NCI-H1417 (cell line): ENCODE measurements at regions not wholly inside any gene's neighbourhood (a gene's known extent, or its start where the extent isn't known, plus 50 kb on each side); places are given as distances from the start of the nearest gene placed in this dataset.
"Not testable (repeated sequence)": the region's sequence is repeated elsewhere in the genome, so short reads cannot be mapped to it uniquely, and the experiment has no call there.

Experiments
- DNase-seq, 3 experiments: peaks; one replicate each; lab custom pipeline; 2025; lab: John Stamatoyannopoulos, UW

DNA sequence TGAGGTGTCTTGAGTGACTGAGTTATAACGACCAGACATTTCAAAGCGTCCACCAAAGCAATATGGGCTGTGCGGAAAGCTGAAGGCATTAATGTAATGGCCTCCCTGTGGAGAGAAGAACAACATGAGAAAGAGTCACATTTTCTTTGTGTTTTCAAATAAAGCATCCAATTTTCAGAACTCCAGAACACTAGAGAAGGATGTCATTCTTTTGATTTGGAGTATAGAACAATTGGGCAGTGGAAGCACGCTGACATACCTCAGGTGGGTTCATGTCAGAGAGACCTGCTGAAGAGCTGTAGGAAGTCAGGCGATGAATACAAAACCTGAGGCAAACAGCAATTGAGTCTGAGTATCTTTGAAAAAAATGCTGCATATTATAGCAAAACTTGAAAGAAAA, 556.5 kb downstream of the GABRG2 start:
- DNase-seq = peak in 1 of 3 experiments; percentile 1

DNA sequence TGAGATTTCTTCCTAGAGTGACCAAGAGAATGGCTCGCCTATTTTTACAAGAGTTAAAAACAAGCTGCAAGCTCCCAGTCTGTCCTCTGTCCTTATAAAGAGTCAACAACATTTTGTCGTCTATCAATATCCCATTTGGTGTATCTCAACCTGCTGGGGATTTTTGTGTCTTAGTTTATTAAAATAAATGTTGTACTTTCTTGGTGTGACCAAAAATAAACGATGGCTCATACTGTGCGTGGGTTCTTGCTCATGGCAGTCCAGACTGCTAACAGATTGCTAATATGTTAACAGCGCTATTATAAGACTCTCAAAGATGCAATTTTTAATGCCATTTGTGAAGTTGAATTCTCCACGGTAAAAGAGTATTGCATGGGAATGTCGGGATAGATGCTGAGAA, 569.9 kb downstream of the GABRG2 start:
- no peak for DNase-seq

DNA sequence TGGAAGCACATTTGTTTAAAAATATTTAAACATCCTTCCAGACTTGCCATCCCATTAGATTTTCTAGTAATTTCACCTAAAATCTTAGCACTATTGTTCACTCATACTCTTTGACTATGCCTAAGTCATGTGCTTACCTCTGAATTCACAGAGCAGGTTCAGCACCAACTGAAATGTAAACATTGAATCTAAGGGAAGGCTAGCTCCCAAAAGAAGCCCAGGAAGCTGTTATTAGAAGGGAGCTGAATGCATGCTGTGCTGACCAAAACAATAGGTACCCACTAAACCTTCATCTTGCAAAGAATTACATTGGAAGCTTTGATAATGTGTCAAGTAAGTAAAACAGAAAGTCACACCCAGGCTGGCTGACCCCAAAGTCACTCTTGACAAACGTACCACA, 571.3 kb downstream of the GABRG2 start:
- DNase-seq = peak in 2 of 3 experiments; percentile 4 to 44

DNA sequence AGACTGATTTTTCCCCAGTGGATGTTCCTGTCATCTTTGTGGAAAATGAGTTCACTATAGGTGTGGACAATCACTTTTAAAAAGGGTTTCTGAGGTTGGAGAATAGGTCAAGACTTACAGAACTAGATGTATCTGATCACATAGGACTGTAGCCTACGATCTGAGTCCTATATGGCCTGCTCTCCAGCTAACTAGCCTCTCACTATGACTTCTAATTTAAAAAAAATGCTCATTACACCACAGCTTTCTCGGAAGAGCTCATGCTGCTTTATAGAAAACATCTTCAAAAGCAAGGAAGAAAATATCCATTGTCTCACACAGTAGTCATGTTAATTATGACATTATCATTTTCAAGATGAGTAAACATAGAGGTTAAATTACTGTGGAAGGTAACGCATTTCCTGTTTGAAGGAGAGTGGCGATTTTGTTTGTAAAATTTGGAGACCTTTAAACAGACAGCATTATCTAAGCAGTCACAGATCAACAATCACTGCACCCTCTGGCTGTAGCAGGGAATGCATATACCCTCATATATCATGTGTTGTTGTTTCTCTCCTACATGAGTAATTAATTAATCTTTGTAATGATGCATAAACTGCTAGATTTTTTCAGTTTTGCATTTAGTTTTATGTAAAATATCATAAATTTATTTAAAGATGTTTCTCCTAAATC, 573.7 kb downstream of the GABRG2 start:
- DNase-seq = peak in 1 of 3 experiments; percentile 59

DNA sequence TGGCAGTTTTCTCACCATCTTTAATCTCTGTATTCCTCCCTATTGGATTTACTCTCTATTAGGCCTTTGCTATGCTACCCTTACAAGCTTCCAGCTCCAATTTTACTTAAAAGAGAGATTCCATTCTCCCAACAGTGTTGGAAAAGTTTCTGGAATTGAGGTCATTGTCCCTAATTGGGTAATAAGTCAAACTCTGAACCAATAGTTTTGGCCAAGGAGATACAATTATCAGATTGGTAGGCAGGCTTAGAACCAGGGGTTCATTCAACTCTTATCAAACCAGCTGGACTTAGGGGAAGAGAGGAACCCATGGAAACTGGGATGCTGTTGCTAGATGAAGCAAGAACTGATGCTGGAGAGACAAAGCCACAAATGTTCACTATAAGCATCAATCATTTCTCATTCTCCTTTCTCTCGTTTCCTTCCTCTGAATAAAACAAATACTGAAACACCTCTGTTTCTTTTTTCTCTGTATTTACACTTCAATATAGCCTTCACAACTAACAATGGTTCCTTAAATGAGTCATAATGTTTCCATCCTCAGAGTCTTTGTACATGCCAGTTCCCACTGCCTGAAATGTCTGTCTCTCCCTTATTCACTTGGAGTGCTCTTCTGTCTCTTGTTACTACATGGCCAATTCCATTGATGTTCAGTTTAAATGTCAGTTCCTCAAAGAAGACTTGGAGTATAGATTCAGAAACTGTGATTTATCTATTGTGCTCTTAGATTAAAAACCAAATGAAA, 587.3 kb downstream of the GABRG2 start:
- DNase-seq = peak in 1 of 3 experiments; percentile 54

DNA sequence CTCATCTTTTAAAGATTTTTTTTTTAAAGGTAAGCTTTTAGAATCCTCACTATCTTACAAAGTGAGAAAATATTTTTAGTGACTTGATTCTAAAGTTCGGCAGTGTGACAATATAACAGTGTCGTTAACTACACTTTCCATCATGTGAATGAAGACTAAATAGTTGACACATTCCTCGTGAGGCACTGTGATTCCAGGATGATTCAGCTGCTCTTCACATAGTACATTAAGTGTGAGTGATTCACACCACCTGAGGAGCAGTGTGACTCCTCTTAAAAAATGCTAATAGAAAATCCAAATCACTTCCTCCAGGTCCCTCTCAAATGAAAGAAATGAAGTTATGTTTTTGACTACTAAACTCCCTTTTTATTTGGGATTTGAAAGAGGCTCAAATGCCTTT, 589.5 kb downstream of the GABRG2 start:
- no peak for DNase-seq

DNA sequence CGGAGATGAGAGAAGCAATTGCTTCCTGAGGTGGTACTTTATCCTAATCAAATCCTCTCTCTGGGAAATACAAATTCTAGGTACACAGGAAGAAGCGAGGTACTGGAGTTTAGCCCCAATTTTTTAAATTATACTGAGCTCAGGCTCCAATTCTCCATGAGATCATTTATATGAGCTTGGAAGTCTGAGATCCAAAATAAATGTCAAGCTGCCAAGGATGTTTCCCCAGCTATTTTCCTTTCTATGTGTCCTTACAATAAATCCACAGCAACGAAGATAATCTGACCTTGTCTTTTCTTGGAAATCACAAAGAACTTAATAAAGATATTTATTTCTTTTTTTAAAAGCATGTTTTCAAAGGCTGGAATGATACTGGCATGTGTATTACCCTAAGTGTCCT, 597.3 kb downstream of the GABRG2 start:
- no peak for DNase-seq

DNA sequence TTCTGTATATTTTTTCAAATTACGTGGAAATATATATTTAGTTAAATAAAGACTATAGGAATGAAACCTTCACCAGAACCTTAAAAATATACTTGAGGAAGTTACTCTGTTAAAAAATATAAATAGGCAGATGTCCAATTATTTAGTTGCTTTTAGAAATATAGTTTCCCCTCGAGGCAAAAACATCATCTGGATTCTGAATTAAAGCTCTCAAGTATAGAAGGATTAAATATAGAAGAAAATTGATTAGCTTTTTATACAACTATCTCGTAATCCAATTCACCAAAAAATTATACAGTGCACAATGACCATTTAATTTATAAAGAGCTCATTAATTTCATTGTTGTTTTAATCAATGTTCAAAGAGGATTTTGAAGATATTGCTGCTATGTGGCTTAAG, 601.4 kb downstream of the GABRG2 start:
- DNase-seq = no peak

DNA sequence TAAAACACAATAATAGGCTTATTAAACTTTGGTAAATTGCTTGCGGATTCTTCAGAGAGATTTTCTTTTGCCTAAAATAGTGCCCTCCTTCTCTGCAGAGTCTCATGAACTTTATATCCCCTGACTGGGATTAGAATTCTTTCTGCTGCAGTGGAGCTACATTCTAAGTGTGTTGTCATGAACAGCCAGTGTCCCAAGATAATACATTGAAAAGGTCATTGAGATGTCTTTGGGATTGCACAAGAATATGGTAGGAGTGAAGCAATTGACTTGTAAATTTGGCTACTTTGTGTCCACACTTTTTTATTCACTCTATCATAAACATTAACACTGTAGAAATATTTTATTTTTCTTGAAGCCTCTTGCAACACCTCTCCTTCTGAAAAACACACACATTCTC, 604.5 kb downstream of the GABRG2 start:
- DNase-seq = no peak

DNA sequence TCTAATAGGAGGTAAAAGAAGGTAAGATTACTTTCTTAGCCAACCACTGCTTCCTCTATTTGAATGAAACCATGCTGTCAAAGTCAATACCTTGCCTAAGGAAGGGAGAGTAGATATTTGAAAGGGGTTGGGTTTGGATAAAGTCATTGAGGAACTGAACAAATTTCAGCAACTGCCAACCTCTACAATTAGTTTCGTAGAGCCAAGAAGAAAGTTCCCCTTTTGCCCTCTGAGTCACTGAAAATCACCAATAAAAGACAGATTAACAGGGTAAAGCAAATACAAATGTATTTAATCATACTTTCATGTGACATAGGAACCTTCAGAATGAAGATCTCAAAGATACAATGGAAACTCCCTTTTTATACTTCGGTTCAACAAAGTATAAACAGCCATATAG, 615.7 kb downstream of the GABRG2 start:
- no peak for DNase-seq

DNA sequence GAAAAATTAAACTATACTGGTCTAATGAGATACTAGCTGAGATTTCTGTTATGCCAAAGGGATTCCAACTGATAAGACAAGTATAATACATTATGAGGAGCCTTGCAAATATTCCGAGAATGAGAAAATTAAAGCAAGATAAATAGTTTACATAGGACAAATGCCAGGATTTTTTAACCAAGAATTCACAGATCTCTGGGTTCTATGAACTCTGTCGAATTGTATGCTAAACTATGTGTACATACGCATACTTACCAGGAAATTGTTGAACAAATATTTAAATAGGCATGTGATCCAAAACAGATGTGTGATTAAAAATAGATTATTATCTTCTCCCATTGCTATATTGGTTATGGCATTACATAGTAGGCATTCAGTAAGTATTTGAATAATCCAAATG, 616.6 kb downstream of the GABRG2 start:
- DNase-seq = peak in 1 of 3 experiments; percentile 16

DNA sequence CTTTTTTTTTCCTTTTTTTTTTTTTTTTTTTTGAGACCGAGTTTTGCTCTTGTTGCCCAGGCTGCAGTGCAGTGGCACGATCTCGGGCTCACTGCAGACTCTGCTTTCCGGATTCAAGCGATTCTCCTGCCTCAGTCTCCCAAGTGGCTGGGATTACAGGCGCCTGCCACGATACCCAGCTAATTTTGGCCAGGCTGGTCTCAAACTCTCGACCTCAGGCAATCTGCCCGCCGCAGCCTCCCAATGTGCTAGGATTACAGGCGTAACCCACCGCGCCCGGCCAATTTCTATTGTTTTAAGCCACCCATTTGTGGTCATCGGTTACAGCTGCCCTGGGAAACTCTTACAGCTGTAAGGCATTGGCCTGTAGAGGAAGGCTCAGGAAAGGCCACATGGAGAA, 617.7 kb downstream of the GABRG2 start:
- no peak for DNase-seq

DNA sequence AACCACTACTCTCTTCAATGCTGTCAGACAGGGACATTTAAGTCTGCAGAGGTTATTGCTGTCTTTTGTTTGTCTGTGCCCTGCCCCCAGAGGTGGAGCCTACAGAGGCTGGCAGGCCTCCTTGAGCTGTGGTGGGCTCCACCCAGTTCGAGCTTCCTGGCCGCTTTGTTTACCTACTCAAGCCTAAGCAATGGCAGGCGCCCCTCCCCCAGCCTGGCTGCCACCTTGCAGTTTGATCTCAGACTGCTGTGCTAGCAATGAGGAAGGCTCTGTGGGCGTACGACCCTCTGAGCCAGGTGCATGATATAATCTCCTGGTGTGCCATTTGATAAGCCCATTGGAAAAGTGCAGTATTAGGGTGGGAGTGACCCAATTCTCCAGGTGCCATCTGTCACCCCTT, 628.7 kb downstream of the GABRG2 start:
- not testable (repeated sequence) for DNase-seq

DNA sequence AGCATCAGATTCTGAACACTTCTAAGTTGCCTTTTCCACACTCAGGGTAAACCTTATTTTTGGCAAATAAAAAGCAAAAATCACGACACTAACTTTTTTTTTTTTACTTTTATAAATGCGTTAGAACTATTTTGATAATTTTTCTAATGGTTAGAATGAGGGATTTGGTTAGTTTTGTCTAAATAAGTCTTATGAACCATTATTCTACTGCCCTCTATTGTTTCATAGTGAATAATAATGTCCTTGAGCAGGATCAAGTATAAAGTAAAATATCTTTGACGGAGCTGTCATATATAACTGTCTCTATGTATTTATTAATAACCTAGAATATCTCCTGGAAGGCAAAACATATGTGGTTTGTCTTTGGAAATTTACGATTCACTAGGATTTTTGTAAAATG, 631.8 kb downstream of the GABRG2 start:
- no peak for DNase-seq

DNA sequence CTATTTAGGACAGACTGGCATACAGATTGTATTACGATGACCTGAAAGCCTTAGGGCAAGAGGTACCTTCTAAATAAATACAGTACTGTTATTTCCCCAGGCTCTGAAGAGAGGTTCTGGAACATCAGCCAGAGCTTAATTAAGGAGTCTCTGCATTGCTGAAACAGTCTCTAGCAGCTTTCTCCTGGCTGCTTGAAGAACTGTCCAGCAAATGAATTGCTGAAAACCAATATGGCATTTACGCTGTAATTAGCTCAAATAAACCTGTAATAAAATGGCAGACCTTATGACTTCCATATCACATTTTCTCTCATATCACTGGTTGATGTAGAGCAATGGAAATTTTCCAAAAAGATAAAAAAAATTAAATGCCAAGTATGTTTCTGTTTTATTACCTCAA, 636.3 kb downstream of the GABRG2 start:
- no peak for DNase-seq

DNA sequence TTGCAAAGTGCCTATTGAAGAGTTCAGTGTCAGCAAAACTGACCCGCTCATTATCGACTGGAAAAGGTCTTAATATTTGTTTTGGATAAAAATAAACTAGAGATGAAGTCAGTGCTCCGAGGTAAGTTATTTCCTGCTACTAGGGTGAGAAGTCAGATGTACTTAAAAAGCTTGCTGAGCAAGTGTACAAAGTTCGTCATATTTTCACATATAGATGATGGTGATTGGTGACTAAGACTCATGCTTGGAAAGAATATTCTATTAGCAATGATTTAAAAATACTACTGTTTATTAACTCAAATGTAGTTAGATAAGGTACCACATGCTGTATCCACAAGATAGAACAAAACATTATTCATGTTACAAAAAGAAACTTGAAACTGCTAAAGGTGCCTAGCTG, 643.7 kb downstream of the GABRG2 start:
- DNase-seq = no peak

DNA sequence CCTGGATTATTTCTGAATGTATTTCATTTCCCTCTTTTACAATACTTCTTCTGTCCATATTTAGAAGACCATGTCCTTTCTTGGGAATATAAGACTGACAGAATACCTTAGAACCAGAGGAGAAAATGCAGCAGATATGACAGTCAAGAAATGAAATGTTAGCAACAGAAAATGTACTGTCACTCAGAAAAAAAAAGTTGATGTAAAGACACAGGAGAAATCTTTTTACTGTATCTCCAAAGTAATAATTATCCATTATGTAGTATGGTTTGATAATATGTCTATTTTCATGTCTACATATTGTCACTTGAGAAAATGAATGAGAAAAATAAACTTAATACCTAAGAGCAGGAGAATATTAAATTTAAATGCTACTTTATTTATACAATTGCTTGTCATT, 652.1 kb downstream of the GABRG2 start:
- DNase-seq = no peak

DNA sequence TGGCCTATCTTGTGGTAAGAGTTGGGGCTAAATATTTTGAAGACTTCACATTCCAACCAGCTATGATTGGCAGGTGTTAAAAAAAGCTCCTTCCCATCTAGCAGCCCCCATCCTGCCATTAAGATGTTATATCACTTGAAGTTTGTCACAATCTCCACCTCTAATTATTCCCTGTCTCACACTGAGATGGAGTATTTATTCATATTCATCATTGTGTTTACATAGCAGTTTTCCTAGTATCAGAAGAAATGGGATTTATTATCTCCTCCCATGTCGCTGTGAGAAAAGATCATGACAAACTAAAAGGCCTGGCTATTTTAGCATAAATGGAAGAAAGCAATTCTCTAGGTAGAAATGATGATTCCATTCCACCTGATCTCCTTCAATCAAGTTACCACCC, 653.6 kb downstream of the GABRG2 start:
- peak in 1 of 3 experiments; percentile 9 for DNase-seq

DNA sequence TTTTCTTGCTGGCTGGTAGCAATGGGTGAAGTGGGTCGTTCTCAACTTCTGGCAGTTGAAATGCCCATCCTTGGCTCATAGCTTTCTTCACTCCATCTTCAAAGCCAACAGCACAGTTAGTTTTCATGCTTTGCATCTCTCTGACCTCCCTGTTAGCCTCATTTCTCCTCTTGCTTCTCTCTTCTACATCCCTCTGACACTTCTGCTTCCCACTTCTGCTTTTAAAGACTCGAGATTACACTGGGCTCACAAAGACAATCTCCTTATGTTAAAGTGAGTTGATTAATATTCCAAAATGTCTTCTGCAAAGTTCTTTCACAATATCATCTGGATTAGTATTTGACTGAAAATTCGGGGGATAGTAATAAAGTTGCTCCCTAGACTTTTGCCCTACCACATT, 684.8 kb upstream of the CCNG1 start:
- no peak for DNase-seq

DNA sequence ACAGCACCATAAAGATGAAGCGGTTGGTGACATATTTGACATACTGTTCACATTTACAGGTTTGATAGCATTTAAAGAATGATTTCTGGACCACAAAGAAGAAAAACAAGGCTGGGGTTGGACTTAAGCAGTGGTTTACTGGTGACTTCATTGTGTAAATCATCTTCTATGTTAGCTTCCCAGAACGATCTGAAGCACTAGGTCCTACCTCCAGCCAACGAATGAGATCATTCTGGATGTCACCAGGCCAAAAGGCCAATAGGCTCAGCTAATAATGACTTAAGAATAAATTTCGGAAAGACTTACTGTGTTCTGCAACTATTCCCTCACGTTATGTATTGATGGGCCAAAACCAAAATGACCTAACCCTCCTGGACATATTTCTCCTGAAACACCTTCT, 675.3 kb upstream of the CCNG1 start:
- DNase-seq = no peak

DNA sequence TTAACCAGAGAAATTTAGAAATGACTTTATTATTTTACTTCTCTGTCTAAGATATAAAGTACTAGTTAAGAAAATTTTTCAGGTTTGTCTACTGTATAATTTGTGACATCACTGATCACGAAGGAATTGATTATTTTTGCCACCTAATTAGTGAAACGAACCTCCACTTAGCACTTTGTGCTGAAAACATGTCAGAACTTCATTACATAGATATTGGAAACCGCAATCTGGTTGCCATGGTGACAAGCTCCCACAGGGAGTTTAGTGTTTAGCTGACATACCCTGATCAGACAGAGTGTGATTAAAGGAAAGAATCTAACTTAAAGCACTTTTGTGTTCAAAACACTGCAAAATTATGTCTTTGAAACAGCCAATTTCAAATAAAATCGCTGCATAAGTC, 668.4 kb upstream of the CCNG1 start:
- peak in 2 of 3 experiments; percentile 1 to 47 for DNase-seq

DNA sequence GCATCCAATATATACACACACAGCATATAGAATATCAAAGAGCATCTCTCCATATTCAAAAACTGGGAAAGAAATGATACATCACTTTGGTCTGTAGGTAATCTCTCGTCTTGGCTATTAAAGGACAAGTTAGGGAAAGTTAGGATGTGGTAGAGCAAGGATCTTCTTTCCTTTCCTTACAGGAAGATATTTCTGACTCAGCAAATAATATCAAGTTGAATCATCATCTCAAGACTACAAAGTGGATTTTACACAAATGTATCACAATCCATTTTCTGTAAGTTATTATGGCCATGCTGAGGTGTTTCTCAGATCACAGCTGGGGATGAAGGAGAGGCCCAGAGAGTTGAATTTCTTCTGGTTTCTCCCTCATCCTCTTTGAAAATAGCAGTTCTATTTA, 651.7 kb upstream of the CCNG1 start:
- DNase-seq = no peak

DNA sequence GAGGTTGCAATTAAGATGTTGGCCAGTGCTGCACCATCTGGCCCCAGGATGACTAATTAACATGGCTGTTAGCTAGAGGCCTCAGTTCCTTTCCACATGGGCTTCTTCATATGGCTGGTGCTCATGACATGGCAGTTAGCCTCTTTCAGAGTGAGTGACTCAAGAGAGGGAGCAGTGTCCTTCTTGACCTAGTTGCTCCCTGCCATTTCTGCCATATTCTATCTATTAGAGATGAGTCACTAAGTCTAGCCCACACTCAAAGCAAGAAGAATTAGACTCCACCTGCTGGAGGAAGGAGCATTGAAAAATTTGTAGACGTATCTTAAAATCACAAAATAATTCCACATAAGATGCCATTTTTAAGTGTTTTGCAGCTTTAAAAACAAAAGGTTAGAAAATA, 651.2 kb upstream of the CCNG1 start:
- DNase-seq = no peak

DNA sequence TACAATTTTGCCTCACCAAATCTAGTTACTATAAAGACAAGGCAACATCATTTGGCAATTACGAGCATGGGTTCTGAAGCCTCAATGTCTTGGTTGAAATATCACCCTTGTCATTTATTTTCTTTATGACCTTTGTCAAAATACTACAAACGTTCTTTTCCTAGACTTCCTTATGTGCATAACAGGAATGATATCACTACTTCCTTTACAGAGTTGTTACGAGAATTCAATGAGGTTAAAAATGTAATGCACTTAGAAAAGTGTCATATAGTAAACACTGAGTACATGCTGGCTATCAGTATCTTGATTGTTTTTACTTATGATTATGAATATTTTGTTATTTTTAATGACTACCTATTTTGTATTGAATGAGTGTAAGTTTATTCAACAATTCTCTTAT, 640.9 kb upstream of the CCNG1 start:
- no peak for DNase-seq
